Spleen (tissue), 7 donors: ENCODE measurements at regions not wholly inside any gene's neighbourhood (a gene's known extent, or its start where the extent isn't known, plus 50 kb on each side); places are given as distances from the start of the nearest gene placed in this dataset.

Experiments used
- CTCF ChIP-seq, 11 experiments: fragments of 200-600 bp in 7 of 11; fragments of 450-650 bp in 4 of 11; sonication (generic) in 4 of 11; IDR thresholded peaks in 8 of 11; conservative IDR thresholded peaks in 3 of 11; 1 replicate in 7 of 11; 2 replicates in 4 of 11; pipeline versions ENCODE4 v1.4.0 to v1.8.0; 2016 to 2021; ENCODE audit warnings: antibody characterized with exemption in 11 of 11, inconsistent platforms in 4 of 11, mild to moderate bottlenecking in 1 of 11
- POLR2A ChIP-seq, 3 donors: fragments of 450-650 bp; IDR thresholded peaks; one replicate each; pipeline ENCODE4 v1.5.1; 2017; ENCODE audit warnings: antibody characterized with exemption in 3 of 3, mild to moderate bottlenecking in 1 of 3
- POLR2AphosphoS5 ChIP-seq, 3 donors: sonication (generic); formaldehyde crosslinking; IDR thresholded peaks; one replicate each; pipeline ENCODE4 v1.5.1; 2017; ENCODE audit warnings: antibody characterized with exemption in 3 of 3
- donor health status: DM: no; HTN: no; CAD: no; lungs with moderate emphysema.
- donor health status: DM: no; HTN: no; CAD: no.
- donor health status: DM: no; HTN: no; CAD: no.

- no peak for TF ChIP-seq POLR2A (IDR thresholded peaks at IDR 0.05)
- TF ChIP-seq CTCF (IDR thresholded peaks at IDR 0.05 in 8 of 11, conservative IDR thresholded peaks at IDR 0.05 in 3 of 11), result no peak
- TF ChIP-seq POLR2AphosphoS5 (IDR thresholded peaks at IDR 0.05), result no peak
These were observed 55.4 kb upstream of the KIAA1217 start for GRCh38 chr10:24153537-24153936.
